ENCODE measurements at regions not wholly inside any gene's neighbourhood (a gene's known extent, or its start where the extent isn't known, plus 50 kb on each side); places are given as distances from the start of the nearest gene placed in this dataset.

DNA sequence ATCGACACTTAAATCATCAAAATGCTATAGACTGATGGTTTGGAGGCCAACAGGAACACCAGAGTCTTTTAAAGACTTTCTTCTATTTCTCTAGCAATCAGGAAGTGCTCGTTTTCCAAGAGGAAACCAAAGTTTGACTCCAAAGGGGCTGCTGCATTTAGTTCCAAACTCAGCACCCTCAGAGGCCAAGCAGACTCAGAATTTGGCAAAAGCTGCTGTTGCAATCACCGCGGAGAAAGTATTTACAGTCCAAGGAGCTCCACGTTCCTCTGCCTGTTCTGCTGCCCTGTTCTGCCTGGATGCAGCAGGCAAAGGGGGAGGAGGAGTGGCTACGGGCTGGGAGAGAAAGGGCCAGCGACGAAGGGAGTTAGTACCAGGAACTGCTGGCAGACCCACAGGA lies 325.1 kb downstream of the BCL11B start:
- DNase-seq (no peak), ATAC-seq (ENCODE audit: low read depth) (no peak)
- H2BK120ac ChIP-seq (ENCODE audit: low read depth, low read length) = no peak overlapping the region
- in situ Hi-C loops (cut with MboI; ENCODE audit: low sequenced_read_pairs) = no loop called here
- H3K27me3 ChIP-seq (ENCODE audit: control insufficient read depth, insufficient read depth, low read length) = no peaks in the 10 kb centered on the region
- H3K79me1 ChIP-seq (ENCODE audit: low read depth in 1 of 2, low read length in 2 of 2) = no peaks in the 10 kb centered on the region
- no peak overlapping the region for H3K18ac ChIP-seq (ENCODE audit: low read depth, low read length)
- ChIA-PET CTCF (no interaction called here), POLR2A (ENCODE audit: unreplicated experiment) (no interaction called here)
- no peaks in the 10 kb centered on the region for H3K9me1 ChIP-seq (ENCODE audit: insufficient read depth, low read length)
- H3K23ac ChIP-seq (ENCODE audit: low read depth, low read length) = no peak overlapping the region
- no peak overlapping the region for H3K56ac ChIP-seq (ENCODE audit: extremely low read depth, insufficient read depth, low read length)
- WGBS, 2 experiments (ENCODE audit: extremely low coverage in 2 of 2, insufficient read length in 1 of 2) = 20% methylated on average over 1 of the region's 8 CpGs; no CpG with 5 or more reads in 1 of the 2 experiments
- H4K91ac ChIP-seq (ENCODE audit: insufficient read depth, low read depth, low read length) = no peak overlapping the region
- H3K9ac ChIP-seq (ENCODE audit: low read depth, low read length) = no peak overlapping the region
- no peaks in the 10 kb centered on the region for H3K4me1 ChIP-seq (ENCODE audit: control insufficient read depth, insufficient read depth, low read length)
- BruUV-seq (replicated peaks) = no TSS peak
- H3K4me2 ChIP-seq (ENCODE audit: low read depth, low read length) = no peak overlapping the region
- H2AK9ac ChIP-seq (replicated peaks; ENCODE audit: low read depth, low read length, poor library complexity) = peak overlapping the region; percentile 55
- no peak overlapping the region for H2AFZ ChIP-seq (replicated peaks; ENCODE audit: low read length, poor library complexity)
- H4K8ac ChIP-seq (ENCODE audit: low read depth in 2 of 2, low read length in 2 of 2) = no peak overlapping the region
- no peak overlapping the region for H4K5ac ChIP-seq (ENCODE audit: low read depth, low read length)
- H2BK20ac ChIP-seq (ENCODE audit: low read depth, low read length) = no peak overlapping the region
- H3K27ac ChIP-seq (ENCODE audit: insufficient read depth, low read length) = no peak overlapping the region
- H3K36me3 ChIP-seq (ENCODE audit: control insufficient read depth, insufficient read depth, low read length) = no peaks in the 10 kb centered on the region
- no peak overlapping the region for H3K4me3 ChIP-seq (ENCODE audit: insufficient read depth, low read depth, low read length)
- no peak overlapping the region for H2BK5ac ChIP-seq (ENCODE audit: low read depth, low read length, poor library complexity, severe bottlenecking)
- H4K20me1 ChIP-seq (ENCODE audit: insufficient read depth, low read length) = no peaks in the 10 kb centered on the region
- no peak overlapping the region for H3K4ac ChIP-seq (ENCODE audit: low read depth, low read length)
- dilution Hi-C loops (cut with HindIII; ENCODE audit: low sequenced_read_pairs, unreplicated experiment) = no loop called here
- H3K9me3 ChIP-seq (ENCODE audit: control insufficient read depth, insufficient read depth, low read length) = peaks cover 43% of the 10 kb centered on the region
- H2BK15ac ChIP-seq (ENCODE audit: low read depth, low read length) = no peak overlapping the region
- intact Hi-C loops (cut with micrococcal nuclease) = no loop called here
- H2AK5ac ChIP-seq (ENCODE audit: low read depth, low read length) = no peak overlapping the region
- no peak overlapping the region for H3K14ac ChIP-seq (replicated peaks; ENCODE audit: low read depth, low read length)
- TF ChIP-seq SMC3 (IDR thresholded peaks at IDR 0.05; ENCODE audit: low read depth, low read length) (no peak), CHD1 (IDR thresholded peaks at IDR 0.05; ENCODE audit: low read depth, low read length) (no peak), BHLHE40 (IDR thresholded peaks at IDR 0.05; ENCODE audit: low read depth, low read length) (no peak), CEBPB (IDR thresholded peaks at IDR 0.05; ENCODE audit: low read depth, low read length) (no peak), RCOR1 (IDR thresholded peaks at IDR 0.05; ENCODE audit: insufficient replicate concordance, low read length) (no peak), MAZ (IDR thresholded peaks at IDR 0.05; ENCODE audit: borderline replicate concordance, low read depth, low read length) (no peak), RFX5 (IDR thresholded peaks at IDR 0.05; ENCODE audit: low read depth, low read length) (no peak), RAD21 (IDR thresholded peaks at IDR 0.05; ENCODE audit: low read length) (no peak), MAFK (IDR thresholded peaks at IDR 0.05; ENCODE audit: low read depth, low read length) (no peak), NFE2L2 (IDR thresholded peaks at IDR 0.05; ENCODE audit: low read depth, low read length) (no peak), MXI1 (IDR thresholded peaks at IDR 0.05; ENCODE audit: borderline replicate concordance, low read depth, low read length) (no peak)
- TF ChIP-seq, protein P1, sequence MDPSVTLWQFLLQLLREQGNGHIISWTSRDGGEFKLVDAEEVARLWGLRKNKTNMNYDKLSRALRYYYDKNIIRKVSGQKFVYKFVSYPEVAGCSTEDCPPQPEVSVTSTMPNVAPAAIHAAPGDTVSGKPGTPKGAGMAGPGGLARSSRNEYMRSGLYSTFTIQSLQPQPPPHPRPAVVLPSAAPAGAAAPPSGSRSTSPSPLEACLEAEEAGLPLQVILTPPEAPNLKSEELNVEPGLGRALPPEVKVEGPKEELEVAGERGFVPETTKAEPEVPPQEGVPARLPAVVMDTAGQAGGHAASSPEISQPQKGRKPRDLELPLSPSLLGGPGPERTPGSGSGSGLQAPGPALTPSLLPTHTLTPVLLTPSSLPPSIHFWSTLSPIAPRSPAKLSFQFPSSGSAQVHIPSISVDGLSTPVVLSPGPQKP (IDR thresholded peaks at IDR 0.05; ENCODE audit: borderline replicate concordance, low read depth, low read length) = no peak
- TF ChIP-seq, protein P2, sequence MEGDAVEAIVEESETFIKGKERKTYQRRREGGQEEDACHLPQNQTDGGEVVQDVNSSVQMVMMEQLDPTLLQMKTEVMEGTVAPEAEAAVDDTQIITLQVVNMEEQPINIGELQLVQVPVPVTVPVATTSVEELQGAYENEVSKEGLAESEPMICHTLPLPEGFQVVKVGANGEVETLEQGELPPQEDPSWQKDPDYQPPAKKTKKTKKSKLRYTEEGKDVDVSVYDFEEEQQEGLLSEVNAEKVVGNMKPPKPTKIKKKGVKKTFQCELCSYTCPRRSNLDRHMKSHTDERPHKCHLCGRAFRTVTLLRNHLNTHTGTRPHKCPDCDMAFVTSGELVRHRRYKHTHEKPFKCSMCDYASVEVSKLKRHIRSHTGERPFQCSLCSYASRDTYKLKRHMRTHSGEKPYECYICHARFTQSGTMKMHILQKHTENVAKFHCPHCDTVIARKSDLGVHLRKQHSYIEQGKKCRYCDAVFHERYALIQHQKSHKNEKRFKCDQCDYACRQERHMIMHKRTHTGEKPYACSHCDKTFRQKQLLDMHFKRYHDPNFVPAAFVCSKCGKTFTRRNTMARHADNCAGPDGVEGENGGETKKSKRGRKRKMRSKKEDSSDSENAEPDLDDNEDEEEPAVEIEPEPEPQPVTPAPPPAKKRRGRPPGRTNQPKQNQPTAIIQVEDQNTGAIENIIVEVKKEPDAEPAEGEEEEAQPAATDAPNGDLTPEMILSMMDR (conservative IDR thresholded peaks at IDR 0.05; ENCODE audit: low read depth, low read length) = no peak

Measured in IMR-90 (cell line).